HepG2 (cell line): ENCODE measurements at regions not wholly inside any gene's neighbourhood (a gene's known extent, or its start where the extent isn't known, plus 50 kb on each side); places are given as distances from the start of the nearest gene placed in this dataset.

ENCODE experiments used
- NFE2L1 ChIP-seq: sonication (generic); formaldehyde crosslinking; IDR thresholded peaks from 2 replicates; pipeline ENCODE4 v1.4.0; 2020; ENCODE audit warnings: missing genetic modification reagents, mild to moderate bottlenecking, borderline replicate concordance
- STAT6 ChIP-seq: sonication (generic); formaldehyde crosslinking; IDR thresholded peaks from 2 replicates; pipeline ENCODE4 v1.4.0; 2020; ENCODE audit warnings: missing genetic modification reagents, mild to moderate bottlenecking, borderline replicate concordance
- ZNF17 ChIP-seq: sonication (generic); formaldehyde crosslinking; IDR thresholded peaks from 2 replicates; pipeline ENCODE4 v1.5.0; 2020; ENCODE audit warnings: mild to moderate bottlenecking, missing genetic modification reagents

GRCh38 chr1:188243456-188243855, 1414.7 kb downstream of the PLA2G4A start:
- no peak for TF ChIP-seq NFE2L1 (CRISPR knock-in tag)
- no peak for TF ChIP-seq STAT6 (CRISPR knock-in tag)
- TF ChIP-seq ZNF17 (CRISPR knock-in tag), result no peak
